Liver (tissue), 8 donors: ENCODE measurements at regions not wholly inside any gene's neighbourhood (a gene's known extent, or its start where the extent isn't known, plus 50 kb on each side); places are given as distances from the start of the nearest gene placed in this dataset.

Experiments used
- DNase-seq: peaks from one replicate; pipeline ENCODE4 v3.0.0-alpha.2; 2017; ENCODE audit warnings: low spot score
- H3K27ac ChIP-seq, 2 donors: one replicate each; pipeline ENCODE4 v1.7.0; 2013; ENCODE audit warnings: inconsistent platforms in 2 of 2, low read length in 2 of 2, control low read depth in 1 of 2, low read depth in 1 of 2, mild to moderate bottlenecking in 1 of 2
- H3K27me3 ChIP-seq, 4 donors: one replicate each; pipeline versions ENCODE4 v1.6.1 to v1.7.0; 2013; ENCODE audit warnings: low read length in 3 of 4, inconsistent platforms in 1 of 4, mild to moderate bottlenecking in 1 of 4, moderate library complexity in 1 of 4; ENCODE audit not compliant: control insufficient read depth in 4 of 4, insufficient read depth in 4 of 4
- H3K36me3 ChIP-seq, 4 donors: one replicate each; pipeline versions ENCODE4 v1.6.1 to v1.7.0; 2013; ENCODE audit warnings: low read length in 3 of 4, mild to moderate bottlenecking in 3 of 4, low read depth in 1 of 4, moderate library complexity in 1 of 4; ENCODE audit not compliant: control insufficient read depth in 4 of 4, insufficient read depth in 3 of 4
- H3K4me1 ChIP-seq, 4 donors: one replicate each; pipeline versions ENCODE4 v1.6.1 to v1.7.0; 2013; ENCODE audit warnings: low read length in 3 of 4, mild to moderate bottlenecking in 3 of 4, moderate library complexity in 1 of 4; ENCODE audit not compliant: control insufficient read depth in 4 of 4, insufficient read depth in 4 of 4
- H3K4me3 ChIP-seq, 3 donors: one replicate each; pipeline versions ENCODE4 v1.6.1 to v1.7.0; 2013; ENCODE audit warnings: low read length in 3 of 3, control low read depth in 1 of 3, low read depth in 1 of 3, mild to moderate bottlenecking in 1 of 3
- H3K9ac ChIP-seq, 2 donors: one replicate each; pipeline ENCODE4 v1.7.0; 2013; ENCODE audit warnings: low read length in 2 of 2, mild to moderate bottlenecking in 2 of 2, moderate library complexity in 2 of 2, control low read depth in 1 of 2, low read depth in 1 of 2
- H3K9me3 ChIP-seq, 4 donors: one replicate each; pipeline versions ENCODE4 v1.6.1 to v1.7.0; 2013; ENCODE audit warnings: low read length in 3 of 4; ENCODE audit not compliant: control insufficient read depth in 4 of 4
- CTCF ChIP-seq: fragments of 150-350 bp; IDR thresholded peaks from 2 replicates; pipeline ENCODE4 v1.5.1; 2017; ENCODE audit warnings: improper control_type of control experiment, low read depth, low read length; ENCODE audit not compliant: missing input control
- EGR1 ChIP-seq, 2 donors: IDR thresholded peaks; 2 replicates each; pipeline ENCODE4 v1.6.1; 2016 to 2018; ENCODE audit warnings: antibody characterized with exemption in 2 of 2, low read depth in 2 of 2
- GABPA ChIP-seq, 2 donors: IDR thresholded peaks in 1 of 2; conservative IDR thresholded peaks in 1 of 2; 2 replicates each; pipeline ENCODE4 v1.6.1; 2016; ENCODE audit warnings: antibody characterized with exemption in 2 of 2, mild to moderate bottlenecking in 1 of 2, moderate library complexity in 1 of 2
- HNF4G ChIP-seq: IDR thresholded peaks from 2 replicates; pipeline ENCODE4 v1.6.1; 2016; ENCODE audit warnings: antibody characterized with exemption
- MAX ChIP-seq: IDR thresholded peaks from 2 replicates; pipeline ENCODE4 v1.6.1; 2016; ENCODE audit warnings: antibody characterized with exemption
- NR2F2 ChIP-seq: IDR thresholded peaks from 2 replicates; pipeline ENCODE4 v1.6.1; 2016; ENCODE audit warnings: antibody characterized with exemption
- RAD21 ChIP-seq, 2 donors: IDR thresholded peaks; 2 replicates each; pipeline ENCODE4 v1.6.1; 2016; ENCODE audit warnings: antibody characterized with exemption in 2 of 2, mild to moderate bottlenecking in 2 of 2
- RXRA ChIP-seq, 2 donors: IDR thresholded peaks; 2 replicates each; pipeline ENCODE4 v1.6.1; 2017 to 2018; ENCODE audit warnings: antibody characterized with exemption in 2 of 2, mild to moderate bottlenecking in 1 of 2
- SP1 ChIP-seq: IDR thresholded peaks from 2 replicates; pipeline ENCODE4 v1.6.1; 2018; ENCODE audit warnings: antibody characterized with exemption, mild to moderate bottlenecking
- YY1 ChIP-seq: IDR thresholded peaks from 2 replicates; pipeline ENCODE4 v1.6.1; 2016; ENCODE audit warnings: antibody characterized with exemption, mild to moderate bottlenecking
- ZBTB33 ChIP-seq: IDR thresholded peaks from 2 replicates; pipeline ENCODE4 v1.6.1; 2016; ENCODE audit warnings: antibody characterized with exemption
- WGBS: extraction: QIAGEN DNeasy Blood & Tissue Kit; methylation state at CpG from one replicate; pipeline ENCODE4 v1.1.7; 2013; 5-methylcytosine and 5-hydroxymethylcytosine counted together
- TF ChIP-seq, protein P1 (sequence below): IDR thresholded peaks from 2 replicates; pipeline ENCODE4 v1.6.1; 2016; ENCODE audit warnings: antibody characterized with exemption
- donor health status: healthy.
- donor health status: healthy.
- donor health status: healthy.
- donor health status: healthy.
- donor health status: healthy.

DNA sequence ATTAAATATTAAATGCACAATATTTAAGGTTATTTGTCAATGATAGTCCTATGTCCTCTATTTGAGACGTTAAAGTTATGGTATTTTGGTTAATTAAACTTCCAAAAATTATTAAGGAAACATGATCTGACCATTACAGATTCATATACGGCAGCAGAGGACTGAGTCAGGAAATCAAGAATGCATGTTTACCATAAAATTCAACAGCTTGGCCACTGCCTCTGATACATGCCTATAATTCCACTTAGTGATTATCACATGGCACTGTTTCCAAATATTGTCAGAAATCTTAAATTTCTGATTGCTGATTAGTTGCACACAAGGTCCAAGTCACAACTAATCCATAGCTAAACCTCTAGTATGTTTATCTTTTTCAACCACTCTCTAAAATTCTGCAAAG, 232.2 kb upstream of the UGT8 start:
- Histone ChIP-seq H3K27me3 (no peaks in the 10 kb centered on the region), H3K4me1 (peaks cover 0 to 3% (median 2%) of the 10 kb centered on the region in 4 donors), H3K9me3 (no peaks in the 10 kb centered on the region), H3K4me3 (no peak overlapping the region), H3K9ac (no peak overlapping the region), H3K36me3 (no peaks in the 10 kb centered on the region), H3K27ac (no peak overlapping the region)
- 77% methylated on average over 2 of the region's 2 CpGs for WGBS
- no peak for TF ChIP-seq YY1
- no peak for TF ChIP-seq NR2F2
- no peak for TF ChIP-seq HNF4G
- TF ChIP-seq MAX, result no peak
- TF ChIP-seq, protein P1, sequence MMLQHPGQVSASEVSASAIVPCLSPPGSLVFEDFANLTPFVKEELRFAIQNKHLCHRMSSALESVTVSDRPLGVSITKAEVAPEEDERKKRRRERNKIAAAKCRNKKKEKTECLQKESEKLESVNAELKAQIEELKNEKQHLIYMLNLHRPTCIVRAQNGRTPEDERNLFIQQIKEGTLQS, result no peak
- no peak for TF ChIP-seq EGR1 (IDR thresholded peaks at IDR 0.05; ENCODE audit: low read depth in 2 of 2)
- no peak for TF ChIP-seq ZBTB33
- TF ChIP-seq RAD21 (IDR thresholded peaks at IDR 0.05), result no peak
- TF ChIP-seq CTCF, result no peak
- no peak for DNase-seq

GRCh38 chr4:114368751-114369150, 229.9 kb upstream of the UGT8 start:
- Histone ChIP-seq H3K36me3 (no peaks in the 10 kb centered on the region), H3K27me3 (no peaks in the 10 kb centered on the region), H3K4me1 (peaks cover 0 to 3% (median 2%) of the 10 kb centered on the region in 4 donors), H3K27ac (no peak overlapping the region), H3K9ac (no peak overlapping the region), H3K4me3 (no peak overlapping the region), H3K9me3 (no peaks in the 10 kb centered on the region)
- TF ChIP-seq CTCF (no peak), RXRA (IDR thresholded peaks at IDR 0.05) (peak in 1 of 2 donors; percentile 9)
- no peak for DNase-seq
- WGBS, result 24% methylated on average over 1 of the region's 1 CpG

GRCh38 chr4:114373508-114373907, 225.1 kb upstream of the UGT8 start:
- no peak for DNase-seq
- Histone ChIP-seq H3K4me3 (no peak overlapping the region), H3K9ac (no peak overlapping the region), H3K27me3 (no peaks in the 10 kb centered on the region), H3K27ac (no peak overlapping the region), H3K36me3 (no peaks in the 10 kb centered on the region), H3K4me1 (peaks cover 0 to 3% (median under 1%) of the 10 kb centered on the region in 4 donors), H3K9me3 (no peaks in the 10 kb centered on the region)
- WGBS, result 78% methylated on average over 1 of the region's 1 CpG
- no peak for TF ChIP-seq RXRA (IDR thresholded peaks at IDR 0.05)
- no peak for TF ChIP-seq SP1
- TF ChIP-seq CTCF, result no peak
- no peak for TF ChIP-seq NR2F2
- no peak for TF ChIP-seq ZBTB33
- TF ChIP-seq GABPA (IDR thresholded peaks at IDR 0.05 in 1 of 2, conservative IDR thresholded peaks at IDR 0.05 in 1 of 2), result no peak
